Gastrocnemius medialis (tissue), 4 donors: ENCODE measurements at regions not wholly inside any gene's neighbourhood (a gene's known extent, or its start where the extent isn't known, plus 50 kb on each side); places are given as distances from the start of the nearest gene placed in this dataset.

Experiments
- ATAC-seq, 2 donors: fragments of 150-250 bp; one replicate each; pipeline ENCODE4 v1.9.1; 2016
- DNase-seq, 2 donors: peaks; one replicate each; pipeline ENCODE4 v3.0.0-alpha.2; 2019
- H3K27ac ChIP-seq, 4 donors: fragments of 200-600 bp; sonication (generic); 1 replicate in 1 of 4; 2 replicates in 3 of 4; pipeline ENCODE4 v1.5.1; 2016 to 2018; ENCODE audit warnings: mild to moderate bottlenecking in 2 of 4, moderate library complexity in 1 of 4
- H3K27me3 ChIP-seq, 3 donors: fragments of 200-600 bp; sonication (generic) in 2 of 3; 1 replicate in 1 of 3; 2 replicates in 2 of 3; pipeline versions ENCODE4 v1.5.1 to v1.6.0; 2016 to 2019; ENCODE audit warnings: mild to moderate bottlenecking in 1 of 3, moderate library complexity in 1 of 3
- H3K36me3 ChIP-seq, 2 donors: fragments of 200-600 bp; sonication (generic) in 1 of 2; one replicate each; pipeline ENCODE4 v1.5.1; 2017 to 2018
- H3K4me1 ChIP-seq, 2 donors: fragments of 200-600 bp; sonication (generic) in 1 of 2; one replicate each; pipeline ENCODE4 v1.5.1; 2016 to 2017; ENCODE audit warnings: mild to moderate bottlenecking in 2 of 2
- H3K4me3 ChIP-seq, 4 donors: fragments of 200-600 bp; sonication (generic) in 3 of 4; 1 replicate in 1 of 4; 2 replicates in 3 of 4; pipeline ENCODE4 v1.5.1; 2016 to 2019; ENCODE audit warnings: mild to moderate bottlenecking in 2 of 4
- H3K9me3 ChIP-seq, 3 donors: fragments of 200-600 bp; sonication (generic) in 2 of 3; 1 replicate in 1 of 3; 2 replicates in 2 of 3; pipeline ENCODE4 v1.5.1; 2016 to 2019
- POLR2A ChIP-seq, 2 donors: fragments of 450-650 bp; IDR thresholded peaks; one replicate each; pipeline ENCODE4 v1.6.1; 2017; ENCODE audit warnings: antibody characterized with exemption in 2 of 2, mild to moderate bottlenecking in 2 of 2, moderate library complexity in 2 of 2
- in situ Hi-C, 4 donors: fragments of 200-750 bp; cut with MboI; loops; one replicate each; pipeline versions ENCODE4 v1.15.0 to v1.8.0; 2017; ENCODE audit warnings: low sequenced_read_pairs in 4 of 4
- intact Hi-C: fragments of 100-400 bp; cut with DNase I; formaldehyde crosslinking; loops from one replicate; pipeline ENCODE4 v1.15.1; 2023; ENCODE audit warnings: low total_unique reads
- TF ChIP-seq, protein P1 (sequence below), 5 experiments: fragments of 450-650 bp in 3 of 5; fragments of 200-600 bp in 2 of 5; sonication (generic) in 2 of 5; IDR thresholded peaks in 4 of 5; conservative IDR thresholded peaks in 1 of 5; 1 replicate in 4 of 5; 2 replicates in 1 of 5; pipeline ENCODE4 v1.5.1; 2016 to 2019; ENCODE audit warnings: antibody characterized with exemption in 5 of 5, mild to moderate bottlenecking in 3 of 5, moderate library complexity in 3 of 5

GRCh38 chr6:102126488-102126887 is 733.0 kb downstream of the GRIK2 start:
- H3K27me3 ChIP-seq: no peaks in the 10 kb centered on the region
- no peak overlapping the region for H3K4me3 ChIP-seq
- DNase-seq (no peak), ATAC-seq (no peak)
- H3K4me1 ChIP-seq: no peaks in the 10 kb centered on the region
- intact Hi-C loops (no loop called here), in situ Hi-C loops (no loop called here)
- TF ChIP-seq POLR2A (IDR thresholded peaks at IDR 0.05): no peak
- TF ChIP-seq, protein P1, sequence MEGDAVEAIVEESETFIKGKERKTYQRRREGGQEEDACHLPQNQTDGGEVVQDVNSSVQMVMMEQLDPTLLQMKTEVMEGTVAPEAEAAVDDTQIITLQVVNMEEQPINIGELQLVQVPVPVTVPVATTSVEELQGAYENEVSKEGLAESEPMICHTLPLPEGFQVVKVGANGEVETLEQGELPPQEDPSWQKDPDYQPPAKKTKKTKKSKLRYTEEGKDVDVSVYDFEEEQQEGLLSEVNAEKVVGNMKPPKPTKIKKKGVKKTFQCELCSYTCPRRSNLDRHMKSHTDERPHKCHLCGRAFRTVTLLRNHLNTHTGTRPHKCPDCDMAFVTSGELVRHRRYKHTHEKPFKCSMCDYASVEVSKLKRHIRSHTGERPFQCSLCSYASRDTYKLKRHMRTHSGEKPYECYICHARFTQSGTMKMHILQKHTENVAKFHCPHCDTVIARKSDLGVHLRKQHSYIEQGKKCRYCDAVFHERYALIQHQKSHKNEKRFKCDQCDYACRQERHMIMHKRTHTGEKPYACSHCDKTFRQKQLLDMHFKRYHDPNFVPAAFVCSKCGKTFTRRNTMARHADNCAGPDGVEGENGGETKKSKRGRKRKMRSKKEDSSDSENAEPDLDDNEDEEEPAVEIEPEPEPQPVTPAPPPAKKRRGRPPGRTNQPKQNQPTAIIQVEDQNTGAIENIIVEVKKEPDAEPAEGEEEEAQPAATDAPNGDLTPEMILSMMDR (IDR thresholded peaks at IDR 0.05 in 4 of 5, conservative IDR thresholded peaks at IDR 0.05 in 1 of 5): no peak
- no peaks in the 10 kb centered on the region for H3K9me3 ChIP-seq
- H3K36me3 ChIP-seq: no peaks in the 10 kb centered on the region
- H3K27ac ChIP-seq: no peak overlapping the region

GRCh38 chr6:102127253-102127652 is 733.7 kb downstream of the GRIK2 start:
- intact Hi-C loops (no loop called here), in situ Hi-C loops (no loop called here)
- TF ChIP-seq POLR2A (IDR thresholded peaks at IDR 0.05): no peak
- TF ChIP-seq, protein P1 (IDR thresholded peaks at IDR 0.05 in 4 of 5, conservative IDR thresholded peaks at IDR 0.05 in 1 of 5): no peak
- no peaks in the 10 kb centered on the region for H3K36me3 ChIP-seq
- DNase-seq: no peak
- H3K4me1 ChIP-seq: no peaks in the 10 kb centered on the region
- H3K27me3 ChIP-seq: no peaks in the 10 kb centered on the region
- no peaks in the 10 kb centered on the region for H3K9me3 ChIP-seq
- no peak for ATAC-seq
- H3K4me3 ChIP-seq: no peak overlapping the region
- H3K27ac ChIP-seq: no peak overlapping the region

- Histone ChIP-seq H3K4me1 (no peaks in the 10 kb centered on the region), H3K4me3 (no peak overlapping the region), H3K27me3 (no peaks in the 10 kb centered on the region), H3K36me3 (no peaks in the 10 kb centered on the region), H3K9me3 (no peaks in the 10 kb centered on the region), H3K27ac (no peak overlapping the region)
- DNase-seq (no peak), ATAC-seq (no peak)
- in situ Hi-C loops (no loop called here), intact Hi-C loops (no loop called here)
- no peak for TF ChIP-seq POLR2A (IDR thresholded peaks at IDR 0.05)
- TF ChIP-seq, protein P1 (IDR thresholded peaks at IDR 0.05 in 4 of 5, conservative IDR thresholded peaks at IDR 0.05 in 1 of 5): no peak
Measured at GRCh38 chr6:102137859-102138258, 744.4 kb downstream of the GRIK2 start.

DNA sequence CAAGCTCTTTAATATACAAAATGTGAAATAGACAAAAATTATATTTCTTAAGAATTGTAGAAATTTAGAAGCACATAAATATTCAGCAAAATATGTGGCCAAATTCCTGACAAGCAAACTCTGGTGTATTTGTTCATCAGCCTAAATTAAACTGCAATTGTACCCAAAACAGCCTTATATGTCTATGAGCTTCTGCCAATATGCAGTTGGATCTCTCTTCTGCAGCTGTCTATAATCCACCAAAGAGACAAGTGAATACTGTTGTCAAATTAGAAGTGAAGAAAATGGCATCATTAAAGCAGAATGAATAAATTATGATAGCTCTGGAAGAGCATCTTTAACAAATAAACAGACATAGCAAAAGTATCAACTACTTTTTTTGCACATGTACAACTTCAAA is 755.7 kb downstream of the GRIK2 start:
- Histone ChIP-seq H3K27me3 (no peaks in the 10 kb centered on the region), H3K27ac (no peak overlapping the region), H3K9me3 (no peaks in the 10 kb centered on the region), H3K4me3 (no peak overlapping the region), H3K36me3 (no peaks in the 10 kb centered on the region), H3K4me1 (peaks cover 0 to 2% of the 10 kb centered on the region in 2 donors)
- TF ChIP-seq, protein P1 (IDR thresholded peaks at IDR 0.05 in 4 of 5, conservative IDR thresholded peaks at IDR 0.05 in 1 of 5): no peak
- TF ChIP-seq POLR2A (IDR thresholded peaks at IDR 0.05): no peak
- ATAC-seq (no peak), DNase-seq (no peak)
- intact Hi-C loops (no loop called here), in situ Hi-C loops (no loop called here)

- intact Hi-C loops (no loop called here), in situ Hi-C loops (no loop called here)
- Histone ChIP-seq H3K27ac (no peak overlapping the region), H3K27me3 (no peaks in the 10 kb centered on the region), H3K4me1 (peaks cover 0 to 8% of the 10 kb centered on the region in 2 donors), H3K4me3 (no peak overlapping the region), H3K36me3 (no peaks in the 10 kb centered on the region), H3K9me3 (no peaks in the 10 kb centered on the region)
- DNase-seq (no peak), ATAC-seq (no peak)
- TF ChIP-seq POLR2A (IDR thresholded peaks at IDR 0.05): no peak
- TF ChIP-seq, protein P1 (IDR thresholded peaks at IDR 0.05 in 4 of 5, conservative IDR thresholded peaks at IDR 0.05 in 1 of 5): no peak
Measured at GRCh38 chr6:102150549-102150948, 757.0 kb downstream of the GRIK2 start.
